Germinal center (tissue), 1 donor: ENCODE measurements at regions not wholly inside any gene's neighbourhood (a gene's known extent, or its start where the extent isn't known, plus 50 kb on each side); places are given as distances from the start of the nearest gene placed in this dataset.

ENCODE experiments used
- DNase-seq: peaks from one replicate; pipeline ENCODE4 v3.0.0; 2012; ENCODE audit warnings: mixed read lengths, low spot score

- no peak for DNase-seq
These were observed 1496.8 kb upstream of the TMEM132C start for GRCh38 chr12:126770188-126770587.

- no peak for DNase-seq
These were observed 1494.7 kb upstream of the TMEM132C start for GRCh38 chr12:126772171-126772864.

- DNase-seq: no peak
These were observed 1494.0 kb upstream of the TMEM132C start for GRCh38 chr12:126773012-126773411.

- no peak for DNase-seq
These were observed 1493.5 kb upstream of the TMEM132C start for GRCh38 chr12:126773491-126773890.

GRCh38 chr12:126776026-126776655 is 1490.8 kb upstream of the TMEM132C start:
- no peak for DNase-seq

- no peak for DNase-seq
These were observed 1486.6 kb upstream of the TMEM132C start for GRCh38 chr12:126780343-126780742.

GRCh38 chr12:126781593-126781992 is 1485.4 kb upstream of the TMEM132C start:
- DNase-seq: no peak

- DNase-seq: no peak
These were observed 1484.9 kb upstream of the TMEM132C start for GRCh38 chr12:126782083-126782482.

GRCh38 chr12:126784328-126784921 is 1482.5 kb upstream of the TMEM132C start:
- DNase-seq: no peak

- no peak for DNase-seq
These were observed 1477.0 kb upstream of the TMEM132C start for GRCh38 chr12:126789963-126790362.

GRCh38 chr12:126791122-126791521 is 1475.8 kb upstream of the TMEM132C start:
- DNase-seq: no peak

GRCh38 chr12:126792411-126792810 is 1474.6 kb upstream of the TMEM132C start:
- no peak for DNase-seq

GRCh38 chr12:126797525-126797924 is 1469.4 kb upstream of the TMEM132C start:
- no peak for DNase-seq

- no peak for DNase-seq
These were observed 1468.5 kb upstream of the TMEM132C start for GRCh38 chr12:126798449-126798848.

- DNase-seq: no peak
These were observed 1459.6 kb upstream of the TMEM132C start for GRCh38 chr12:126807312-126807865.

GRCh38 chr12:126811391-126811790 is 1455.6 kb upstream of the TMEM132C start:
- no peak for DNase-seq

GRCh38 chr12:126819554-126819953 is 1447.4 kb upstream of the TMEM132C start:
- DNase-seq: no peak

- no peak for DNase-seq
These were observed 1435.9 kb upstream of the TMEM132C start for GRCh38 chr12:126830778-126831680.

- no peak for DNase-seq
These were observed 1429.3 kb upstream of the TMEM132C start for GRCh38 chr12:126837697-126838096.

- no peak for DNase-seq
These were observed 1422.9 kb upstream of the TMEM132C start for GRCh38 chr12:126843915-126844669.

GRCh38 chr12:126847005-126847629 is 1419.9 kb upstream of the TMEM132C start:
- no peak for DNase-seq
